LNCAP (cell line): ENCODE measurements at regions not wholly inside any gene's neighbourhood (a gene's known extent, or its start where the extent isn't known, plus 50 kb on each side); places are given as distances from the start of the nearest gene placed in this dataset.

ENCODE experiments used
- TF ChIP-seq, protein P1 (sequence below): fragments of 450-650 bp; IDR thresholded peaks from 2 replicates; pipeline ENCODE4 v1.5.1; 2017; ENCODE audit warnings: mild to moderate bottlenecking

DNA sequence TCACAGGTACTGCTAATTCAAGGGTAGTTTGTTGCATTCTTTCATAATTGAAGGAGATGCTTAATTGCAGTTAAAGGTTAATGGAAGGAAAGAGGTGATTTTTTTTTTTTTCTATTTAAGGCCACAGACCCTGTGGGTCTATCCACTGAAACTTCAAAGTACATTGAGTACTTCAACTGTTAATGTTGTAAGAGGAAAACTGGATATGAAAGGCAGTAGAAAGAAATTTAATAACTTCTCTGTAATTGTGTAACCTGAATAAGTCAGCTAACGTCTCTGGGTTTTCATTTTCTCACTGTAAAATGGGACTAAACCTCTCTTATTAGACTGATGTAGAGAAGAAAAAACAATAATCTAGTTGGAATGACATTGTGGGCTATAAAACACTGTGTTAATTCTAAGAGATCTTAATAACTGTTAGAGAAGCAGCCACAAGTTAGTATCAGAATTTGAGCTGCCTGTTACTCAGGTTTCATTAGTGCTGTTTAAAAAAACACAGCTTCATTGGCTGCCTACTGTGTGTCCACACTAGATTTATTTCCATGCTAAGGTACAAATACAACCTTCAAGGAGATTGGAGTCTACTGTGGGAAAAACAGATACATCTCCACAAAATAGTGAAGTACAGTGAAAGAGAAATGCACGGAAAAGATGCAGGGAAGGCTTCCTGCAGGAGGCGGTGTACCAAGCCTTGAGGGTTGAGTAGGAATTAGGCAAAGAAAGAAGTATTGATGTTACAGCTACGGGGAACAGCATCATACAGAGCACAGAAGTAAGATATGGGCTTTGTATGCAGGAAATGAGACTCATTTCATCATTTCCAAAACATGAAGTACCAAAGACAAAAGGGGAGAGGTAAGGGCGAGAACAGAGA, 483.6 kb downstream of the TAFA4 start:
- TF ChIP-seq, protein P1, sequence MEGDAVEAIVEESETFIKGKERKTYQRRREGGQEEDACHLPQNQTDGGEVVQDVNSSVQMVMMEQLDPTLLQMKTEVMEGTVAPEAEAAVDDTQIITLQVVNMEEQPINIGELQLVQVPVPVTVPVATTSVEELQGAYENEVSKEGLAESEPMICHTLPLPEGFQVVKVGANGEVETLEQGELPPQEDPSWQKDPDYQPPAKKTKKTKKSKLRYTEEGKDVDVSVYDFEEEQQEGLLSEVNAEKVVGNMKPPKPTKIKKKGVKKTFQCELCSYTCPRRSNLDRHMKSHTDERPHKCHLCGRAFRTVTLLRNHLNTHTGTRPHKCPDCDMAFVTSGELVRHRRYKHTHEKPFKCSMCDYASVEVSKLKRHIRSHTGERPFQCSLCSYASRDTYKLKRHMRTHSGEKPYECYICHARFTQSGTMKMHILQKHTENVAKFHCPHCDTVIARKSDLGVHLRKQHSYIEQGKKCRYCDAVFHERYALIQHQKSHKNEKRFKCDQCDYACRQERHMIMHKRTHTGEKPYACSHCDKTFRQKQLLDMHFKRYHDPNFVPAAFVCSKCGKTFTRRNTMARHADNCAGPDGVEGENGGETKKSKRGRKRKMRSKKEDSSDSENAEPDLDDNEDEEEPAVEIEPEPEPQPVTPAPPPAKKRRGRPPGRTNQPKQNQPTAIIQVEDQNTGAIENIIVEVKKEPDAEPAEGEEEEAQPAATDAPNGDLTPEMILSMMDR: no peak

DNA sequence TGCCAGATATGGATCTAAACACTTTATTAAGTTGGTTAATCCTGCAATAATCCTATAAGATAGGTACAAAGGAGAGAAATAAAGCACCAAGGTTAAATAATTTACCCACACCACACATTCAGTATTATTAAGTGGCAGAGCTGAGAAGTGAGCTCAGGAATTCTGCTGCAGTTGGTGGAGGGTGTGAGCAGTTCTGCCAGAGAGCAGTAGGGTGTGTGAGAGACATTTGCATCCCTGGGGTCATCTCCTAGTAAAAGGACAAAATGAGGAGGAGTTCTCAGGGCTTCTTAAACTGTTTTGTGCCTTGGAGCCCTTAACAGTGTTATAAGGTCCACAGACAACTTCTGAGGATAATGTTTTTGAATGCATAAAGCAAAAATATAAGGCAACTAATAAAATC, 484.5 kb downstream of the TAFA4 start:
- TF ChIP-seq, protein P1: no peak

DNA sequence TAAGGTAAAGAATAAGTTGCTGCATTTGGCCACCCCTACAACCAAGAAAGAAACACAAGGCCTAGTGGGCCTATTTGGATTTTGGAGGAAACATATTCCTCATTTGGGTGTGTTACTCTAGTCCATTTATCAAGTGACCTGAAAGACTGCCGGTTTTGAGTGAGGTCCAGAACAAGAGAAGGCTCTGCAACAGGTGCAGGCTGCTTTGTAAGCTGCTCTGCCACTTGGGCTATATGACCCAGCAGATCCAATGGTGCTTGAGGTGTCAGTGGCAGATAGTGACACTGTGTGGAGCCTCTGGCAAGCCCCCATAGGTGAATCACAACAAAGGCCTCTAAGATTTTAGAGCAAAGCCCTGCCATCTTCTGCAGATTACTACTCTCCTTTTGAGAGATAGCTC, 491.3 kb downstream of the TAFA4 start:
- TF ChIP-seq, protein P1: no peak

DNA sequence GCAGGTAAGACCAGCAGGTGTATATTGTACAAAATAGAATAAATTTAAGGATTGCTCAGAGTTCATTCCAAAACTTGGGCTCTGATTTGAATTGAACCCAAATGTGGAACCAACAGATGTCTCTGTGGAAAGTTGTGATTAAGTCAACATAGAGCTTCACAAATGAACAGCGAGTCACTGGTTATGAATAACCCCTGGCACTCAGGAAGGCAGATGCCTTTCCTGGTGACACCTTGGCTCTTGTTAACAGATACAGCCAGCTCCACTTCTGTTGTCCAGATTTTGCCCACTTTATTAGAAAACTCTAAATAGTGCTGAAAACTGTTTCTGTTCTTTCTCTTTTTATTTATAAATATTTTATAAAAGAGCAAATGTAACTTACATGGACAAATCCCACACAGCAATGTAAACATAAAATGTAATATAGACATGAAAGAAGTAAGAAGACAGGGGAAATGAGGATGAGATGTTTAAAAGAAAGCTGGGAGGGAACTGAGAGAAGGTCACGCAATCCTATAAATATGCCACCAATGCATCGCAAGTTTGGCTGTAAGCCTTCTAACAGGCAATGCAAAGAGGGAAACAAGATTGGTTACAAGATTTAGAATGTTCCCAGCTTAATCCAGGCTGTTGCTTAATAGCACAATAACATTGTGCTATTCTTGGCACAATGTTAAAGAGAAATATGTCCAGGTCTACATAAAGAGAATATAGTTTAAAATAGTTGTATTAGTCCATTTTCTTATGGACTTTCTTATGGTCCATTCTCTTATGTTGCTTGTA, 495.5 kb downstream of the TAFA4 start:
- TF ChIP-seq, protein P1: no peak

DNA sequence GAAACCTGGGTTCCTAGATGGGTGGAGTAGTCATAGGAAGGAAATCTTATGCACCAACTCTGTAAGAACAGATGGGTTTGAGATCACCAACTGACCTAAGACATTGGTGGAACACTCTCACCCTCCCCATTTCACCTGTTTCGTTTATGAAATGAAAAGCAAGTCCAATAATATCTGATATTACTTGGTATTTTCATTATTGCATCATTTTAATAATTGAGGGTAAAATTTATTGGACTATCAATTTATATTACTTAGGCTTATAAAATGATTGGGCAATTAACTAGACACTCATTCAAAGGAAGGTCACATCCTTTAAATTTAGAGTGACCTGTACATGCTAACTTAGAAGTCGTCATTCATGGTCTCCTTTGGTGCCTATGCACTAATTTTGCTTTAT, 503.9 kb downstream of the TAFA4 start:
- TF ChIP-seq, protein P1: no peak

DNA sequence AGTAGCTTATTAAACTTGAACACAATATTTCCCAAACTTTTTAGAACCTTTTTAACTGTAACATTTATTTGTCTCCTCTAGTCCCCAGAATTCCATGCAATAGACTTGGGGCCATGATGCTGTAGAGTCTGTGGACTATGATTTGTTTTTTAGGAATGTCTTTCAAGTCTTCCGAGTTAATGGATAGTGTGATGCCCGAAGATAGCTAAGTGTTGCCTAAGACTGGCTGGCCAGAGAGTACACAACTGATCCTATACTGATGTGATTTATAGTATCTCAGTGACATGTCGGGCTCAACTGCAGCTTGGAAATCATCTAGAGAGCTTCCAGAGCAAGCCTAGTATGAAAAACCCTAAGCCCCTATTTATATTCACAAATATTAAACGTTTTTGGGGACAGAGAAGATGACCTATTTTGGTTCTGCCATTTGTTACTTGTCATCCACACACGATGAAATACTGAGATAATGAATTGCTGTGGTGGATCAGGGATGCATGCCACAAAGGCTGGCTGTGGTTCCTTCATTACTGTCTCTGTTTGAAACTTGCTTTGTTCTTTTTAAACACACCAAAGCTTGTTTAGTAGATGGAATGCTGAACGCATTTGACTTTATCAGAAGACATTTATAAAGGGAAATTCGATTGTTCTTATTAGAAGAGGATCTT, 507.4 kb downstream of the TAFA4 start:
- TF ChIP-seq, protein P1: no peak

DNA sequence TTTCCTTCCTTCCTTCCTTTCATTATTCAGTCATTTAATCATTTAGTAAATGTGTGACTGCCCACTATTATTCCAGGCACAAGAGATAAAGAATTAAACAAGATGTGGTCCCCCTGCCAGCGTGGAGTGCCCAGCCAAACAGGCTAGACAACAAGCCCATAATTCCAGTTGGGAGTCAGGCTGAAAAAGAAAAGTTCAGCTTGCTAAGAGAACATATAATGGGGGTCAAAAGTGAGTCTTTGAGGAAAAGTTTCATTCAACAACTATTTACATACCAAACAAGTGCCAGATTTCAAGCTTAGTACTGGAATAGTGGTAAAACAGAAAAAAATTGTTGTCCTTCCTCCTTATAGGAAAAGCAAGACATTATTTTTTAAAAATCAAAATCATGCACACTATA, 523.7 kb downstream of the TAFA4 start:
- TF ChIP-seq, protein P1: no peak
